Large intestine (tissue), 3 donors: ENCODE measurements at regions not wholly inside any gene's neighbourhood (a gene's known extent, or its start where the extent isn't known, plus 50 kb on each side); places are given as distances from the start of the nearest gene placed in this dataset.
"Not testable (repeated sequence)": the region's sequence is repeated elsewhere in the genome, so short reads cannot be mapped to it uniquely, and the experiment has no call there.

ENCODE experiments used
- DNase-seq, 2 donors: peaks; one replicate each; pipeline versions ENCODE4 v3.0.0 to v3.0.0-alpha.2; 2013
- H3K27ac ChIP-seq: one replicate; pipeline ENCODE4 v1.5.1; 2013; ENCODE audit warnings: low read length
- H3K27me3 ChIP-seq: 2 replicates; pipeline ENCODE4 v1.6.1; 2013; ENCODE audit warnings: low read length; ENCODE audit not compliant: control insufficient read depth, insufficient read depth
- H3K36me3 ChIP-seq: 2 replicates; pipeline ENCODE4 v1.6.1; 2013; ENCODE audit warnings: low read length; ENCODE audit not compliant: control insufficient read depth, insufficient read depth
- H3K4me1 ChIP-seq: one replicate; pipeline ENCODE4 v1.6.1; 2013; ENCODE audit warnings: low read length; ENCODE audit not compliant: control insufficient read depth, insufficient read depth
- H3K4me3 ChIP-seq: one replicate; pipeline ENCODE4 v1.5.1; 2013; ENCODE audit warnings: low read length
- H3K9me3 ChIP-seq: one replicate; pipeline ENCODE4 v1.6.1; 2013; ENCODE audit warnings: mild to moderate bottlenecking, low read depth, low read length, moderate library complexity; ENCODE audit not compliant: control insufficient read depth
- WGBS: methylation state at CpG from one replicate; pipeline ENCODE4 v1.1.5; 2013; ENCODE audit warnings: low lambda C conversion rate; ENCODE audit not compliant: insufficient coverage; 5-methylcytosine and 5-hydroxymethylcytosine counted together

DNA sequence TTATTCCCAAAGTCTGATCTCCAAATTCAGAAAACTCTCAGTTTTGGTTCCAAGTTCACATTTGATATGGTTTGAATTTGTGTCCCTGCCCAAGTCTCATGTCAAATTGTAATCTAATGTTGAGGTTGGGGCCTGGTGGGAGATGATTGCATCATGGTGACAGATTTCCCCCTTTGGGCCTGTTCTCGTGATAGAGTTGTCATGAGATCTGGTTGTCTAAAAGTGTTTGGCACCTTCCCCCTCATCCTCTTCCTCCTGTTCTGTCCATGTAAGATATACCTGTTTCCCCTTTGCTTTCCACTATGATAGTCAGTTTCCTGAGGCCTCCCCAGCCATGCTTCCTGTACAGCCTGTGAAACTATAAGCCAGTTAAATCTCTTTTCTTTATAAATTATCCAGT is 138.6 kb downstream of the ARL4A start:
- no peaks in the 10 kb centered on the region for H3K9me3 ChIP-seq
- no peak for DNase-seq
- no peaks in the 10 kb centered on the region for H3K36me3 ChIP-seq
- no CpG with 5 or more reads among the region's 1 CpG for WGBS
- H3K27ac ChIP-seq: no peak overlapping the region
- H3K4me3 ChIP-seq: no peak overlapping the region
- H3K27me3 ChIP-seq: no peaks in the 10 kb centered on the region
- no peaks in the 10 kb centered on the region for H3K4me1 ChIP-seq

DNA sequence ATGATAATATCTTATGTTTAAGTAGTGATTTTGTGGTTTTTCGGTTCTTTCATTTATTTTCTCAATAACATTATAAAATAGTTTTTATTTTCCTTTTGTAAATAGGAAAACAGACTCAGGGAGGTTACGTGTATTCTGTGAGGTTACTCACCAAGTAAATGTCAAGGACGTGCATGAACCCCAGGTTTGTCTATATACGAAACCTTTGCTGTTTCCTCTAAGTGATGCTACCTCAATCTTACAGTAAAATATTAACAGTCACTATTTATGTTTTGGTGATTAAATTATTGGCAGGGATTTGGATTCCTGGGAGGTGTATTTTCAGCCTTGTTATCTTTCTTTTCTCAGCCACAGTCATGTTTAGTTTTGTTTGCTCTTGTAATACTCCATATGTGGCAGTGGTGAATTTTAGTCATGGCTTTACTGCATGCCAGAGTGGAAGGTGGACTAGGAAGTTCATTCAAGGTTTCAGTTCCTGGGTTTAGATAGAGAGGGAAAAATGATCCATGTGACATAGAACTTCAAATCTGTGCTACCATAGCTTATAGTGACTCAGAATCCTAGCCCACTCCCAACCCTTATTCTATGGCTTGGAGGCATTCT is 139.9 kb downstream of the ARL4A start:
- no peaks in the 10 kb centered on the region for H3K4me1 ChIP-seq
- no peak for DNase-seq
- 83% methylated on average over 2 of the region's 4 CpGs for WGBS

DNA sequence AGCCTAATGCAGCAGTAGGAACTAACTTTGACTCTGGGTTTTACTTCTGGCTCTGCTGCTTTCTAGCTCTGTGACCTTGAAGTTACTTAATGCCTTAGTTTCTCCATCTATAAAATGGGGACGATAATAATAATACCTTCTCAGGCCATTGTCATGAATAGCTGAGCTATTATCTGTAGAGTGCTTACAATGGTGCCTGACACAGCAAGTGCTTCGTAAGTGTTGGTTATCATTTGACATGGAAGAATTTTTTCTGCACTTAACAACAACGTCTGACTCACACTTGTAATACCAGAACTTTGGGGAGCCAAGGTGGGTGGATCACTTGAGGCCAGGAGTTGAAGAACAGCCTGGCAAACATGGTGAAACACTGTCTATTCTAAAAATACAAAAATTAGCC is 140.5 kb downstream of the ARL4A start:
- Histone ChIP-seq H3K9me3 (no peaks in the 10 kb centered on the region), H3K27me3 (no peaks in the 10 kb centered on the region), H3K27ac (no peak overlapping the region), H3K36me3 (no peaks in the 10 kb centered on the region), H3K4me3 (no peak overlapping the region), H3K4me1 (no peaks in the 10 kb centered on the region)
- DNase-seq: no peak
- 100% methylated on average over 1 of the region's 3 CpGs for WGBS

More for the DNA sequence above, 139.9 kb downstream of the ARL4A start:
- H3K27ac ChIP-seq: no peak overlapping the region
- no peak overlapping the region for H3K4me3 ChIP-seq
- H3K36me3 ChIP-seq: no peaks in the 10 kb centered on the region
- no peaks in the 10 kb centered on the region for H3K27me3 ChIP-seq
- H3K9me3 ChIP-seq: no peaks in the 10 kb centered on the region

DNA sequence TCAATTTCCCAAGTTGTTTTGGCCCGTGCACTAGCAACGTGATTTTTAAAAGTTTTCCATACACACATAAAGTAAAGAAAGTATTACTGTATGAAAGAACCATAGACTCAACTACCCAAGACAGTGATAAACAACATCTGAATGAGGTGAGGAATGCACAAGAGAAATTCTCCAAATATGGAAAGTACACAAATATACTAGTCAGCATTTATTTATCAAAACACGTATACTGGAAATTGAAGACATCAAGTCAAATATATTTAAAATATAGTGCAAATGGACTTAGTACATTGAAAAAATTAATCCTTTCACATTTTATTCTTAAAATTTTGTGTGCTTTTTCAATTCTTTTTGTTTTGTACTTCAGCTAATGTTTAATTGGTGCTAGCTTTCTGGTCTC is 143.6 kb downstream of the ARL4A start:
- no peaks in the 10 kb centered on the region for H3K36me3 ChIP-seq
- H3K27me3 ChIP-seq: no peaks in the 10 kb centered on the region
- no peak overlapping the region for H3K27ac ChIP-seq
- no peaks in the 10 kb centered on the region for H3K4me1 ChIP-seq
- no peak for DNase-seq
- H3K4me3 ChIP-seq: no peak overlapping the region
- WGBS: 60% methylated on average over 3 of the region's 3 CpGs
- no peaks in the 10 kb centered on the region for H3K9me3 ChIP-seq

DNA sequence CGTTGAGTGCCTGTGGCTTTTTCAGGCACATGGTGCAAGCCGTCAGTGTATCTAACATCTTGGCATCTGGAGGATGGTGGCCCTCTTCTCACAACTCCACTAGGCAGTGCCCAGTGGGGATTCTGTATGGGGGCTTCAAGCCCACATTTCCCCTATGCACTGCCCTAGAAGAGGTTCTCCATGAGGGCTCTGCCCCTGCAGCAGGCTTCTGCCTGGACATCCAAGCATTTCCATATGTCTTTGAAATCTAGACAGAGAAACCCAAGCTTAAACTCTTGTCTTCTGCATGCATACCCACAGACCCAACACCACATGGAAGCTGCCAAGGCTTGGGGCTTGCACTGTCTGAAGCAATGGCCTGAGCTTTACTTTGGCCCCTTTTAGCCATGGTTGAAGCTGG is 146.4 kb downstream of the ARL4A start:
- no peak for DNase-seq
- no CpG with 5 or more reads among the region's 2 CpGs for WGBS
- no peaks in the 10 kb centered on the region for H3K27me3 ChIP-seq
- no peak overlapping the region for H3K4me3 ChIP-seq
- no peak overlapping the region for H3K27ac ChIP-seq
- no peaks in the 10 kb centered on the region for H3K36me3 ChIP-seq
- H3K9me3 ChIP-seq: no peaks in the 10 kb centered on the region
- H3K4me1 ChIP-seq: no peaks in the 10 kb centered on the region

DNA sequence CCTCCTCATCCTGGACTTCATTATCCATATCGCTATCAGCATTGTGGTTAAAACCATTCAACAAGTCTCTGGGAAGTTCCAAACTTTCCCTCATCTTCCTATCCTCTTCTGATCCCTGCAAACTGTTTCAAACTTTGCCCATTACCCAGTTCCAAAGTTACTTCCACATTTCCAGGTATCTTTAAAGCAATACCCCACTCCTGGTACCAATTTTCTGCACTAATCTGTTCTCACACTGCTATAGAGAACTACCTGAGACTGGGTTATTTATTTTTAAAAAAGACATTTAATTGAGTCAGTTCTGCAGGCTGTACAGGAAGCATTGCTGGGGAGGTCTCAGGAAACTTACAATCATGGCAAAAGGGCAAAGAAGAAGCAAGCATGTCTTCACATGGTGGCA is 147.3 kb downstream of the ARL4A start:
- H3K4me3 ChIP-seq: no peak overlapping the region
- no peaks in the 10 kb centered on the region for H3K4me1 ChIP-seq
- WGBS: 91% methylated on average over 1 of the region's 1 CpG
- no peaks in the 10 kb centered on the region for H3K36me3 ChIP-seq
- DNase-seq: no peak
- H3K27me3 ChIP-seq: no peaks in the 10 kb centered on the region
- no peak overlapping the region for H3K27ac ChIP-seq
- peaks cover 1% of the 10 kb centered on the region for H3K9me3 ChIP-seq

DNA sequence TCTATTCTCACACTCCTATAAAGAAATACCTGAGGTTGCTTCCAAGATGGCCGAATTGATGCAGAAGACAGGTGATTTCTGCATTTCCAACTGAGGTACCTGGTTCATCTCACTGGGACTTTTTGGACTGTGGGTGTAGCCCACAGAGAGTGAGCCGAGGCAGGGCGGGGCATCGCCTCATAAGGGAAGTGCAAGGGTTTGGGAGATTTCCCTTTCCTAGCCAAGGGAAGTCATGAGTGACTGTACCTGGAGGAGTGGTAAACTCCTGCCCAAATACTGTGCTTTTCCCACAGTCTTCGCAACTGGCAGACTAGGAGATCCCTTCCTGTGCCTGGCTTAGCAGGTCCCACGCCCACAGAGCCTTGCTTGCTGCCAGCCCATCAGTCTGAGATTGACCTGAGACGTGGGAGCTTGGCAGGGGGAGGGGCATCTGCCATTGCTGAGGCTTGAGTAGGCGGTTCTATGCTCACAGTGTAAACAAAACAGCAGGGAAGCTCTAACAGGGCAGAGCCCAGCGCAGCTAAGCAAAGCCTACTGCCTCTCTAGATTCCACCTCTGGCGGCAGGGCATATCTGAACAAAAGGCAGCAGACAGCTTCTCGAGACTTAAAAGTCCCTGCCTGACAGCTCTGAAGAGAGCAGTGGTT is 152.2 kb downstream of the ARL4A start:
- Histone ChIP-seq H3K36me3 (no peaks in the 10 kb centered on the region), H3K4me3 (no peak overlapping the region), H3K4me1 (no peaks in the 10 kb centered on the region), H3K27me3 (no peaks in the 10 kb centered on the region), H3K27ac (no peak overlapping the region), H3K9me3 (peaks cover 2% of the 10 kb centered on the region)
- no peak for DNase-seq
- WGBS: no CpG with 5 or more reads among the region's 11 CpGs

DNA sequence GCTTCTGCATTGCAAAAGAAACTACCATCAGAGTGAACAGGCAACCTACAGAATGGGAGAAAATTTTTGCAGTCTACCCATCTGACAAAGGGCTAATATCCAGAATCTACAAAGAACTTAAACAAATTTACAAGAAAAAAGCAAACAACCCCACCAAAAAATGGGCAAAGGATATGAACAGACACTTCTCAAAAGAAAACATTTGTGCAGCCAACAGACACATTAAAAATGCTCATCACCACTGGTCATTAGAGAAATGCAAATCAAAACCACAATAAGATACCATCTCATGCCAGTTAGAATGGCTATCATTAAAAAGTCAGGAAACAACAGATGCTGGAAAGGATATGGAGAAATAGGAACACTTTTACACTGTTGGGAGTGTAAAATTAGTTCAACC is 157.3 kb downstream of the ARL4A start:
- not testable (repeated sequence) for H3K4me1 ChIP-seq, H3K27me3 ChIP-seq, DNase-seq, H3K36me3 ChIP-seq, H3K27ac ChIP-seq, H3K4me3 ChIP-seq
- peaks cover 11% of the 10 kb centered on the region for H3K9me3 ChIP-seq

DNA sequence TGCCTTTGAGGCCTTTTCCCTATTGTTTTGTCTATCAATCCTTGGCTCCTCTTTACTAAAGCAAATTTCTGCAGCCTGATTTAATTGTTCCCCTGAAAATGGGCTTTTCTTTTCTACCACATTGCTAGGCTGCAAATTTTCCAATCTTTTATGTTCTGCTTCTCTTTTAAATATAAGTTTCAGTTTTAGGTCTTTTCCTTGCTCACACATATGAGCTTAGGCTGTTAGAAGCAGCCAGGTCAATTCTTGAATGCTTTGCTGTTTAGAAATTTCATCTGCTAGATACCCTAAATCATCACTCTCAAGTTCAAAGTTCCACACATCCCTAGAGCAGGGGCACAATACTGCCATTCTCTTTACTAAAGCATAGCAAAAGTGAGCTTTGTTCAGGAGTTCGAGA is 159.6 kb downstream of the ARL4A start:
- H3K27me3 ChIP-seq: no peaks in the 10 kb centered on the region
- no CpG with 5 or more reads among the region's 1 CpG for whole genome bisulfite sequencing
- DNase-seq: no peak
- peaks cover 10% of the 10 kb centered on the region for H3K9me3 ChIP-seq
- H3K36me3 ChIP-seq: no peaks in the 10 kb centered on the region
- H3K4me3 ChIP-seq: no peak overlapping the region
- H3K4me1 ChIP-seq: no peaks in the 10 kb centered on the region
- no peak overlapping the region for H3K27ac ChIP-seq

DNA sequence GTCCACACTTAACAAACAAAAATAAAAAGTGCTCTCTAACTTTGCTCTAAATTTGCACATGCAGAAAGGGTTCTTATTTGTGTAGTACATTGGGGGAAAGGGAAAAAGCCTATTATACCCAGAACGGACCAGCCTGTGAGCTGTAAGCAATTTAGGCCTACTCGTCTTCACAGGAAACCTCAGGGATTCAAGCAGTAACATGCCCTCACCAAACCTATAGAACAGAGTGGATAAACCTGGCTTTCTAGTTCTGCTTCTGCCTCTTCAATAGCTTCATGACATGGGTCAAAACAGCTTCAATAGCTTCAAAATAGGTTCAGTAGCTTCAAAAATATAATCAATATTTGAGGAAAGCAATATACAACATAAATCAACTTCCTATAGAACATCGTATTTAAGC is 163.7 kb downstream of the ARL4A start:
- Histone ChIP-seq H3K27me3 (no peaks in the 10 kb centered on the region), H3K4me1 (no peaks in the 10 kb centered on the region), H3K4me3 (no peak overlapping the region), H3K36me3 (no peaks in the 10 kb centered on the region), H3K27ac (no peak overlapping the region), H3K9me3 (peaks cover 10% of the 10 kb centered on the region)
- DNase-seq: no peak
- WGBS: no CpG with 5 or more reads among the region's 3 CpGs

DNA sequence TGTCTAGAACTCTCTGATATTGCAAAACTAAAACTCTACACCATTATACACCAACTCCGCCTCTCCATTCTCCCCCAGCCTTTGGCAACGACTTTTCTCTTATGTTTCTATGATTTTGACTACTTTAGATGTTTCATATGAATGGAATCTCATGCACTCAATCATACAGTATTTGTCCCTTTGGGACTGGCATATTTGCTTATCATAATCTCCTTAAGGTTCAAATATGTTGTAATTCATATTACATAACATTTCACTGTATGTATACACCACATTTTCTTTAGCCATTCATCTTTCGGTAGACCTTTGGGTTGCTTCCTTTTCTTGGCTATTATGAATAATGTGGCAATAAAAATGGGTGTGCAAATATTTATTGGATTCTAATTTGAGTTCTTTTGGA is 164.4 kb downstream of the ARL4A start:
- no peaks in the 10 kb centered on the region for H3K27me3 ChIP-seq
- no peak for DNase-seq
- no peaks in the 10 kb centered on the region for H3K36me3 ChIP-seq
- H3K4me3 ChIP-seq: no peak overlapping the region
- 94% methylated on average over 2 of the region's 3 CpGs for WGBS
- H3K9me3 ChIP-seq: peaks cover 3% of the 10 kb centered on the region
- no peak overlapping the region for H3K27ac ChIP-seq
- H3K4me1 ChIP-seq: no peaks in the 10 kb centered on the region
